SH-SY5Y (cell line): ENCODE measurements at regions not wholly inside any gene's neighbourhood (a gene's known extent, or its start where the extent isn't known, plus 50 kb on each side); places are given as distances from the start of the nearest gene placed in this dataset.

Source experiments
- GATA2 ChIP-seq: IDR thresholded peaks from 2 replicates; pipeline ENCODE4 v1.6.1; 2011; ENCODE audit warnings: mild to moderate bottlenecking, low read depth, low read length
- GATA3 ChIP-seq: IDR thresholded peaks from 2 replicates; pipeline ENCODE4 v1.6.1; 2011; ENCODE audit warnings: low read depth, mild to moderate bottlenecking, low read length, moderate library complexity

DNA sequence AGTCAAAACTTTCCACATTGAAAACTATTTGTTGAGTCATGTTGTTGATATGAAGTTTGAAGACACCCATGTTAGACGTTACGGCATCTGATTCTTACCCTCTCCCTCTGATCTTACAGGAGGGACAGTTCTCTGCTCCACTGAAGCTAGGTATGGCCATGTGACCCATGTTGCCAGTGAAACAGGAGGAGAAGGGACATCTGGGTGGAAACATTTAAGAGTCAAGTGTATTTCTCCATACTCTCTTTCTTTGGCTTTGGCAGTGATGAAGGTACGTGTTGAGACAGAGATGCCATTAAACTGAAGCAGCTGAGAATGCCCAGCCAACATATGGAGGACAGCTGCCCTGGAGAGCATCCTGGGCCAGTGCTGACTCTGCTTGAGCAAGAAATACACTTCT is 198.4 kb upstream of the PTGFR start:
- TF ChIP-seq GATA3 (no peak), GATA2 (no peak)
